LNCAP (cell line): ENCODE measurements at regions not wholly inside any gene's neighbourhood (a gene's known extent, or its start where the extent isn't known, plus 50 kb on each side); places are given as distances from the start of the nearest gene placed in this dataset.
A peak's percentile ranks its signal among the peaks of the same experiment; 100 is the strongest.

ENCODE experiments used
- CTCF ChIP-seq: fragments of 450-650 bp; IDR thresholded peaks from 2 replicates; pipeline ENCODE4 v1.5.1; 2017; ENCODE audit warnings: mild to moderate bottlenecking

- TF ChIP-seq CTCF: no peak
These were observed 797.8 kb upstream of the GALNTL6 start for GRCh38 chr4:171015441-171015840.

- TF ChIP-seq CTCF: no peak
These were observed 805.4 kb upstream of the GALNTL6 start for GRCh38 chr4:171007618-171008390.

GRCh38 chr4:171002246-171002645, 811.0 kb upstream of the GALNTL6 start:
- TF ChIP-seq CTCF: no peak

- peak; percentile 66 for TF ChIP-seq CTCF
These were observed 822.1 kb upstream of the GALNTL6 start for GRCh38 chr4:170990989-170991589.

- TF ChIP-seq CTCF: no peak
These were observed 824.8 kb upstream of the GALNTL6 start for GRCh38 chr4:170988446-170988845.

- TF ChIP-seq CTCF: no peak
These were observed 833.5 kb upstream of the GALNTL6 start for GRCh38 chr4:170979736-170980135.

GRCh38 chr4:170978990-170979389, 834.2 kb upstream of the GALNTL6 start:
- no peak for TF ChIP-seq CTCF
